Hypothalamus (tissue), 51 donors: ENCODE measurements at regions not wholly inside any gene's neighbourhood (a gene's known extent, or its start where the extent isn't known, plus 50 kb on each side); places are given as distances from the start of the nearest gene placed in this dataset.

Experiments used
- DNase-seq, 51 donors: peaks; one replicate each; lab custom pipeline; 2025; lab: John Stamatoyannopoulos, UW

- no peak for DNase-seq
Measured at GRCh38 chr14:98773814-98774213, 498.2 kb downstream of the BCL11B start.

DNA sequence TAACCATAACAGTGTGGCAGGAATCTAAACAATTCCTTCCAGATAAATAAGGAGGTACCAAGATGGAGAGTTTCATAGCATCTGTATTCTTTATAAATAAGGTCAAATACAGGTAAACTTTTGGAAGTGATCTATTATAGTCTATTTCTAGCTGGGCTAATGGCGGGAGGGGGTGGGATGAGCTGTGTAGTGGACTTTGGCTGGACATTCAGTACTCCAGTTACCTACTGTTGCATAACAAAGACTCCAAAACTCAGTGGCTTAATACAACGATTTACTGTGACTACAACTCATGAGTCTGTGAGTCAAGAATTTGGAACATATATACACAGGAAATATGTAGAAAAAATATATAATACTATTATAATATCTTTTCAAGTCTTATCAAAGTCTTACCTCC lies 496.1 kb downstream of the BCL11B start:
- no peak for DNase-seq

GRCh38 chr14:98782062-98782461 lies 489.9 kb downstream of the BCL11B start:
- DNase-seq, result no peak

DNA sequence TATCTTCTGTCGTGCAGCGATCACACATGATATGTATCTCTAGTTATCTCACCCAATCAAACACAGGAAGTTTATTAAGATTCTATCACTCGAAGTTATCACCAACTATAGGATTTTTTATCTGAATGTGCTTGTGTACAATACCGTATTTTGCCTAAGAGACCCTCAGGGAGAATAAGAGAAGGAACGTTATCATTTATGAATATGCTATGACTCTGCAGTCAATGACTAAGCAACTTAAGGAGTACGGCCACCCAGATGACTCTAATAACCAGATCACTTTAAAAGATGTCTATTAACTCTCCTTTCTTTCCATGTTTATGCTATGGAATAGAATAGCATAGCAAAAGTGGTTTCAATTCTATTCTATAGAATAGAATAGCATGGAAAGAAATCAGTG lies 486.4 kb downstream of the BCL11B start:
- no peak for DNase-seq

DNA sequence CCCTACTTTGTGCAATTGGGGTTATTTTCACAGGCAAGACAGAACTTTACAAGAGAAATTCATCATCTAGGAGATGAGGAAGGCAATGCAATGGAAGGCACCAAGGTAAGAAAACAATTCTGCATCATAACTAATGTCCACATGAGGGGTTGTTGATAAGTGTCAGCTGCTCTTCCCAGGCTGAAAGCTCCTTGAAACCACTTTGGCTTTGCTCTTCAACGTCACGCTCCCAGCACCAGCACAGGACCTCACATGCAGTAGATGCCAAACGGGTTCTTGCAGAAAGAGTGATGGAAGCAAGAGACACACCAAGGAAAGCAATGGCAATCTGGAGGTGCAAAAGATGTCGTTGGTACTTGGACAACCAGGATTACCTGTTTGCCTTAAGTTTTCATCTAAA lies 485.5 kb downstream of the BCL11B start:
- no peak for DNase-seq

GRCh38 chr14:98791661-98792060 lies 480.3 kb downstream of the BCL11B start:
- DNase-seq, result no peak

DNA sequence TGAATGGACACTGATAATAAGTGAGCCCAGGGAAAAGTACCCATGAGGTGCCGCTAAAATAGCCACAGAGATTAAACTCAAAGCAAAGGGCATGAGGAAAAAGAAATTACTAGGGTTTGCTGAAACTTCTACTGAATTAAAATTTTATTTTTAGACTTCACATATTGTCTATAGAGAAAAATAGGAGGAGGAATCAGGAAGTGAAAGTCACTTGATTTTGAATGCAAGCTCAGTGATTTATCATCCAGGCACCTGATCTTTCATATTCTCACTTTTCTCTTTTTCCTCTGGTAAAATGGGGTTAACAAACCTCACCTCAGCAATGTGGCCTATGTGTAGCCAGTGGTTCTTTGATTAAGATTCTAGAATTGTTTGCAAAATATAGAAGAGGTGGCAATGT lies 479.8 kb downstream of the BCL11B start:
- no peak for DNase-seq

DNA sequence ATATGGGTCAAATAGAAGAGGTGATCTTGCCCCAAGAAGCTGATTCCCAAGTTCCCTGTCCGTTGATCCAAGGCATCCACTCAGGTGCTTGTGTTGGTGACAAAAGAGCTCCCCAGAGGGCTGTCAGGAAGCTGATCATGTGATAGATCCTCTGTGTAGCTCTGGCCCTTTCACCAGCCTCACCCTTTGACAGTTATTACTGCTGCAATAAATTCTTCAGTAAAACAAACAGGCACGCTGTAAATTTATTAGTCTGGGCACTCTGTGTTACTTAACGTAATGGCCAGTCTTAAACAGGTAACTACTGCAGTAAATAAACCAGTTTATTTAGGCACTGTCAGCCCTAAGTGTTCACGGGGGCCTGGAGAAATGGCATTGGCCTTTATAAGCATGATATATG lies 473.9 kb downstream of the BCL11B start:
- DNase-seq, result no peak

DNA sequence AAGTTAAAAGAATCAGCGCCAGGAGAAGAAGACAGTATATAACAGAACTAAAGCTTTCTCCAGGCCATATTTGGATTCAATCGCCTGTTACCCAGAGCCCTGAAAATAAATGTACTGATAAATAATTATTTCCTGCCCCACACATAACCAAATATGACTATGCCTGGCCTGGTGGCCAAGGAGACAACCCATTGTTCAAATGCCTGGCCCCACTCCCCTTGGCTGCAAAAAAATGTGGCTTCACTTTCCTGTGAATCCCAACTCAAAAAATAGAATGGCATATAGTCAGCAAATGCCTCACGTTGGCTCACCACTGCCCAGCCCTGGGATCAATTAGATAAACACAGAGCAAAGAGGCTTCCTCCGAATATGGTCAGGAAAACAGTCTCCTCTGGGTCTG lies 472.1 kb downstream of the BCL11B start:
- no peak for DNase-seq

DNA sequence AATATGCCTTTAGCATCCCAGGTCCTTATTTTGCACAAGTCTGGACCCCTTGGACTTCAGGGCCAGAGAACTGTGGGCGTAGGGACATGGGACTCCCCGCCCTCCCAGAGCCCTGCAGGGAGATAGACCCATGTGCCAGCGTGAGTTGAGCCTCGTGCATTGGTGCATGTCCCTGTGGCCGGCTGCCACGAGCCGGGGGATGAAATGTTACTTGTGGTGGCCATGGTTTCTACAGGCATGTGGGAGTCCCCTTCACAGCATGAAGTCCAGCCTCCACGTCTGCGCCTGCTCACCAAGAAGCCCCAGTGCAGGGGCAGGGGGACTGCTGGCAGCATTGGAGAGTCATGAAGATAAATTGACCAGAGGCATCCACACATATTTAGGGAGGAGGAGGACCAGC lies 470.0 kb downstream of the BCL11B start:
- DNase-seq, result no peak

DNA sequence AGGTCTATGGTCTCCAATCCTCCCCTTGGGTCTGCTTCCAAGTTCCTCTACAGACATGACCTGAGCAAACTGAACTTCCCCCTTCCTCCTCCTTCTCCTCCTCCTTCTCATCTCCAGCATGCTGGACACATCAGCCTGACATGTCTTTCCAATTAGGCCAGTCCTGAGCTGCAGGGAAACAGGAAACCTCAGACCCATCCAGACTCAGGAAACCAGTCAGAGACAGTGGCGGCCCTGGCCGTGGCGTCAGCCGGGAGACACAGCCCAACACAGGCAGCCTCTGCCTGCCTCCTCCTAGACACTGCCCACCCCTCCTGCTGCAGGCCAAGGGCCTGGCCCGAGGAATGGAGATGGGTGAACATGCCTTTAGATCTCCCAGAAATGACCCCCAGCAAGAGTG lies 468.8 kb downstream of the BCL11B start:
- DNase-seq, result no peak

DNA sequence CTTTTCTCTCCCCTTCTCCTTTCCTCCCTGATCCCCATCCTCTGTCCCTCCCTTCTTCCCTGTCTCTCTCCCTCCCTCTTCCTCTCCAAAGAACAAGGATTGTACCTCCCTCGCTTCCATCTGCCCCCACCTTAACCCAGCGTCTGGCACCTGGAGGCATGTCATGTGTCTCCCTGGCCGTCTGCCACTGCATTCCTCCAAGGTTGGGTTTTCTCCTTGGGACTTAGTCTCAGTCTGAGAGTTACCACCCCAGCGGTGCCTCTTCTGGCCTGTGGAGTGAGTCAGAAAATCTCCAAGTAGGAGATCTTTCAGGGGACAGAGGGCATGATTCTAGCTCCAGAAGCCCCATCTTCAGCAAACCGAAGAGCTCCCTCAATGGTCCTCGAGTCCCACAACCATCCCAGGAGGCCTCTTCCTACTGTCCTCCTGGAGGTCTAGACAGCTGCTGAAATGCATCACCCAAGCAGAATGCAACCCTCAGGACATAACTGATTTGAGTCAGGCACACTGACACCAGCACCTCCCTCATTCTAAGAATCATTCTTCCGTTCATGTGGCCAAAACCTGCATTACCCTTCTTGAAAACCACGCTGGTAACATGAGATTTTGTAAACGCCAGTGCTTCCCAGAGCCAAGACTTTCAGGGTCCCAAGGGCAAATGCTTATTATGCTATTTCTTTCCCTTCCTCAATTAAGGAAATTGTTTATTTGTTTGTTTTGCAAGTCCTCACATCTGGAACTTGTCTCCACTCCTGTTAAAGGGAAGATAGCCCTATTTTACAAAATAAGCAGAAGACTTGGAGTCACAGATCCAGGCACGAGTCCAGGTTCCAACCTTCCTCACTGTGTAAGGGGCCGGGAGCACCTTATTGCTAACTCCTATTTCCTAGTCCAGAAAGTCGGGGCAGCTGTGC lies 463.2 kb downstream of the BCL11B start:
- DNase-seq, result no peak

- no peak for DNase-seq
Measured at GRCh38 chr14:98816195-98816594, 455.8 kb downstream of the BCL11B start.

DNA sequence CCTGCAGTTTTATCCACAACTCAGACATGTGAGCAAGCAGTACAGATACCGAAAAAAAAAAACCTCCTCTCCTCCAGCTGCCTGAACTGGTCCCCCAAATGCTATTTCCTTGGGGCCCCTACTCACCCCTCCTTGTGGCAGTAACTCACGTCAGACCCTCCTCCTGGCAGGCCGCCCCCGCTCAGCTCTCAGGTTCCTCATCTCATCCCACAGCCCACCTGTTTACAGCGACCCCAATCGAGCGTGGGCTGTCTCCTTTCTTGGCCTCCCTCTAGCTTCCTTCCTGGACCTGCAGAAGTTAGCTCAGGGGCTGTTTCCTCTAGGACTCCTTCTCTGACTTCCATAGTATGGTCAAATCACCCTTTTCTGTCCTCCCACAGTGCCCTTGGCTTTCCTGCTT lies 455.3 kb downstream of the BCL11B start:
- no peak for DNase-seq

DNA sequence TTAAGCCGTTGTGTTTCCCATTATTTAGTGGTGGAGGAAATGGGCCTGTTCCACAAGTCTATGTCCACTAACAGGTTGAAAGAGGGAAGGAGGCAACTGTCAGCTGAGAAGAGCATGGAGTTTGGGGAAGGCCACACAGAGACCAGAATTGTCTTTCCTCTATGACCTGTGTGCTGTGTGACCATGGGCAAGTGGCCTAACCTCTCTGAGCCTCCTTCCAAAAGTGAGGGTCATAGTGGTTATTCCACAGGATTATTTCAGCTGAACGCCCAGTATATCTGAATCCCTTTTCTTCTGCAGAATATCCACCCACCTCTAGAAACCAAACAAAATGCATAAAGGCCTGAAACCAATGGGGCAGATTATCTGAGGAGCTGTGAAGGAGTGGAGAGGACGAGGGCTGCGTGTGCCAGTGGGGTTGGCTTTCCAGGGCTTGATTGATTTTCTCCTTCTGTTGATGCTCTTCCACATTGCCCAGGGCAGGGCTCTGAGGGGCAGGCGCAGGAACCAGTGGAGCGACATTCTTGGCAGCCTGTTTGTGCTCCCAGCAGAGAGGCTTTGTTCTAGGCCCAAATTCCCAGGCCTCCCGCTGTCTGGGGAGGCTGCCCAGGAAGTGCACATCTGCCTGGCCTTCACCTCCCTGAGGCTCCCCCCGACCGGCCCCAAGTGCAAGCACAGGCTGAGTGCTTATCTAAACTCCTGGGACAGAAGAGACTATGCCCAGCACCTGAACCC lies 452.7 kb downstream of the BCL11B start:
- DNase-seq, result no peak

- DNase-seq, result no peak
Measured at GRCh38 chr14:98819867-98820206, 452.2 kb downstream of the BCL11B start.

GRCh38 chr14:98822917-98823316 lies 449.1 kb downstream of the BCL11B start:
- DNase-seq, result no peak

- DNase-seq, result no peak
Measured at GRCh38 chr14:98826618-98827017, 445.4 kb downstream of the BCL11B start.

DNA sequence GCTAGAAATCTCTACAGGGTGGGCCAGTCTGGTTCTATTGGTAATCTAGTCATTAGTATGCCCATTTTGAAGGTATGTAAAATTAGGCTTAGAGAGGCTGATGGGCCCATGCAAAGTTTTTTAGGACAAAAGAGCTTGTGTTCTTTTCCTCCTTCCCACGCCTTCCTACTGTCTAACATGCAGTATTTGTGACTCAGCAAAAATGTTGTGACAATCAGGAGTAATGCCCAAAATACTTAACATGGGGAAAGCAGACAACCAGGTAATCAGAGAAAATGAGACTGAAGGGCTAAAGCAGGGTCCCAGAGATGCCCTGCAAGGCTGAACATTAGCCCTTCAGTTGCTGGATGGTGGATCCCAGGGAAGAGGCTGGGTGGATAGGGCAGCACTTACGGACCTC lies 437.9 kb downstream of the BCL11B start:
- DNase-seq, result no peak

DNA sequence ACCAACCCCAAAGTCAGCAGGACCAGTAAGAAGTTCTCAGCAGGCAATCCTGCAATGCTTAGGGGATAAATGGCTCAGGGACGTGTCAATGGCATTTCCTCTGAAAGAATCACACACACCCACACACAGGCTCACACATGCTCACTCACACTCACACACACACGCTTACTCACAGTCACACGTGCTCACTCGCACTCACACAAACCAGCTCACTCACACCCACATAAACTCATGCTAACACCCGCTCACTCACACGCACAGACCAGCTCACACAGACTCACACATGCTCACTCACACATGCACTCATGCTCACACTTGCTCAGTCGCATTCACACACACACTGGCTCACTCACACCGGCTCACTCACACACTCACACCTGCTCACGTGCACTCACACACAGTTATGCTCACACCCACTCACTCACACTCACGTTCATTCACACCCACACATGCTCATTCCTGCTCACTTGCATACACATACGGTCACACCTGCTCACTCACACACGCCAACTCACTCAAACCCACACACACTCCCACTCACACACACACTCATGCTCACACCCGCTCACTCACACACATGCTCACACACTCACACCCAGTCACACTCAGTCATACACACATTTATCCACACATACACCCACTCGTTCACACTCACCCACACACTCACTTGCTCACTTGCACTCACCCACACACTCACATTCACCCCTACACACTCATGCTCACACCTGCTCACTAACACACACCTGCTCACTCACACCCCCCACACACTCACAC lies 436.8 kb downstream of the BCL11B start:
- DNase-seq, result no peak

- no peak for DNase-seq
Measured at GRCh38 chr14:98835825-98836100, 436.2 kb downstream of the BCL11B start.

DNA sequence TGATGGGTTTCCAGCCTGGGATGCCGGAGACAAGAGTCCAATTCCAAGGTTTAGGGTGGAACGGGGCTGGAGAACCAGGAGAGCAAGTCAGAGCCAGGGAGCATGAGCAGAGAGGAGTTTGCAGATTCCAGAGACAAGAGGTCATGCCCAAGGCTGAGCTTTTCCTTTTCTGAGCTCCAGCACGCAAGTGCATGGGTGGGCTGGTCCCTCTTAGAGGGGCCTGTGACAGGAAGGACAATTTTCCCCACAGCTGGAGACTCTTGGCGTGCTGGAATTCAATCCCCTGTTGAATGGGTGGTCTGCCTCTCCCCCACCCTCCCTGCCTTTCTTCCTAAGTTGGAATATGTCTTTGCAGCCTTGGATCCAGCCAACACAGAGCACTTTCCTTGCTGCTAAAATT lies 431.9 kb downstream of the BCL11B start:
- no peak for DNase-seq
